ENCODE measurements at regions not wholly inside any gene's neighbourhood (a gene's known extent, or its start where the extent isn't known, plus 50 kb on each side); places are given as distances from the start of the nearest gene placed in this dataset.

GRCh38 chr1:70674941-70675685 is 264.0 kb downstream of the CTH start:
- no peak for TF ChIP-seq CTCF (IDR thresholded peaks at IDR 0.05; ENCODE audit: insufficient read depth, low read length)
- H3K4me3 ChIP-seq (ENCODE audit: low read depth, low read length): no peak overlapping the region
- DNase-seq (ENCODE audit: low read depth): no peak

GRCh38 chr1:70675737-70676156 is 264.7 kb downstream of the CTH start:
- no peak overlapping the region for H3K4me3 ChIP-seq (ENCODE audit: low read depth, low read length)
- no peak for TF ChIP-seq CTCF (IDR thresholded peaks at IDR 0.05; ENCODE audit: insufficient read depth, low read length)
- no peak for DNase-seq (ENCODE audit: low read depth)

- TF ChIP-seq CTCF (IDR thresholded peaks at IDR 0.05; ENCODE audit: insufficient read depth, low read length): peak; percentile 96
- H3K4me3 ChIP-seq (ENCODE audit: low read depth, low read length): no peak overlapping the region
- peak; percentile 81 for DNase-seq (ENCODE audit: low read depth)
Observed at GRCh38 chr1:70685300-70686286, 274.5 kb downstream of the CTH start.

- no peak for TF ChIP-seq CTCF (IDR thresholded peaks at IDR 0.05; ENCODE audit: insufficient read depth, low read length)
- no peak for DNase-seq (ENCODE audit: low read depth)
- no peak overlapping the region for H3K4me3 ChIP-seq (ENCODE audit: low read depth, low read length)
Observed at GRCh38 chr1:70688580-70688979, 277.5 kb downstream of the CTH start.

- no peak for TF ChIP-seq CTCF (IDR thresholded peaks at IDR 0.05; ENCODE audit: insufficient read depth, low read length)
- peak overlapping the region; percentile 14 for H3K4me3 ChIP-seq (ENCODE audit: low read depth, low read length)
- no peak for DNase-seq (ENCODE audit: low read depth)
Observed at GRCh38 chr1:70706381-70707037, 295.4 kb downstream of the CTH start.

- DNase-seq (ENCODE audit: low read depth): no peak
- no peak overlapping the region for H3K4me3 ChIP-seq (ENCODE audit: low read depth, low read length)
- no peak for TF ChIP-seq CTCF (IDR thresholded peaks at IDR 0.05; ENCODE audit: insufficient read depth, low read length)
Observed at GRCh38 chr1:70707214-70707613, 296.1 kb downstream of the CTH start.
